MM.1S (cell line): ENCODE measurements at regions not wholly inside any gene's neighbourhood (a gene's known extent, or its start where the extent isn't known, plus 50 kb on each side); places are given as distances from the start of the nearest gene placed in this dataset.

Source experiments
- EZH2 ChIP-seq: fragments of 300-600 bp; sonication (generic); optimal IDR thresholded peaks from 2 replicates; pipeline ENCODE3; 2017; ENCODE audit warnings: low read depth, mild to moderate bottlenecking, antibody characterized with exemption, low read length, mixed read lengths
- EZH2phosphoT487 ChIP-seq: fragments of 300-600 bp; sonication (generic); IDR thresholded peaks from 2 replicates; pipeline ENCODE4 v1.6.1; 2018; ENCODE audit warnings: antibody characterized with exemption, low read length
- TF ChIP-seq, protein P1 (sequence below): fragments of 300-600 bp; sonication (generic); IDR thresholded peaks from 2 replicates; pipeline ENCODE4 v1.5.1; 2016; ENCODE audit warnings: antibody characterized with exemption, low read length, mixed read lengths

DNA sequence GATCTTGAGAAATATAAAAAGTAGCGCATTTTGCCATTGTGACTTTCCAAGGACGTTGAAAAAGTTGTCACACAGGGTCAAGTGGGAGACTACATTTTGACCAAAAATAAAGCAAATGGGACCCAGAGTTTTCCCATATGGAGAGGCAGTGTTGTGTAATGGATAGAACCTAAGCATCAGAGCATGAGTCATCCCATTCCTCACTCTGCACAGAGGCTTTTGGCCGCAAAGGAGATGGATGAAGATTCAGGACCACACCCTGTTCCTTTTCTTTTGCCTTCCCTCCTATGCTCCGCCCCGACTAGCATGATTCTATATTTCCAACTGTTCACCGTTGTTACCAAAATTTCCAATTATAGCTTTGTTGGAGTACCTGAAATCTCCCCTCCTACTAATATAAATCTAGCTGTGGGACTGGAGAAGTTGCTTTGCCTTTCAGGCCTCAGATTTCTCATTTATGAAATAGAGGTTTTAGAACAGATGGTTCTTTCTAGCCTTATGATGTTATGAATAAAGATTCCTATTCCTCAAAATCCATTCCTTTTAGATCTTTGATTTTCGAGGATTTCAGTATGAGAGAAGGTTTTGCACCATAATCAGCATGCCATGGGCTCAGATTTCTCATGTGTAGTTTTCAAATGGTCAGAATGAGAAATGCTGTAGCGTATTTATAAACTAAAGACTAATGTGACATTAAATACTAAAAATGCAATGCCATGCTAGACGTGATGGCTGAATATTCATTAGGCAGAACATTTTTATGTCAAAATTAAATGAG is 921.9 kb upstream of the TENM4 start:
- TF ChIP-seq, protein P1, sequence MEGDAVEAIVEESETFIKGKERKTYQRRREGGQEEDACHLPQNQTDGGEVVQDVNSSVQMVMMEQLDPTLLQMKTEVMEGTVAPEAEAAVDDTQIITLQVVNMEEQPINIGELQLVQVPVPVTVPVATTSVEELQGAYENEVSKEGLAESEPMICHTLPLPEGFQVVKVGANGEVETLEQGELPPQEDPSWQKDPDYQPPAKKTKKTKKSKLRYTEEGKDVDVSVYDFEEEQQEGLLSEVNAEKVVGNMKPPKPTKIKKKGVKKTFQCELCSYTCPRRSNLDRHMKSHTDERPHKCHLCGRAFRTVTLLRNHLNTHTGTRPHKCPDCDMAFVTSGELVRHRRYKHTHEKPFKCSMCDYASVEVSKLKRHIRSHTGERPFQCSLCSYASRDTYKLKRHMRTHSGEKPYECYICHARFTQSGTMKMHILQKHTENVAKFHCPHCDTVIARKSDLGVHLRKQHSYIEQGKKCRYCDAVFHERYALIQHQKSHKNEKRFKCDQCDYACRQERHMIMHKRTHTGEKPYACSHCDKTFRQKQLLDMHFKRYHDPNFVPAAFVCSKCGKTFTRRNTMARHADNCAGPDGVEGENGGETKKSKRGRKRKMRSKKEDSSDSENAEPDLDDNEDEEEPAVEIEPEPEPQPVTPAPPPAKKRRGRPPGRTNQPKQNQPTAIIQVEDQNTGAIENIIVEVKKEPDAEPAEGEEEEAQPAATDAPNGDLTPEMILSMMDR, result no peak
- TF ChIP-seq EZH2 (no peak), EZH2phosphoT487 (no peak)
